GM23338 (cell line): ENCODE measurements at regions not wholly inside any gene's neighbourhood (a gene's known extent, or its start where the extent isn't known, plus 50 kb on each side); places are given as distances from the start of the nearest gene placed in this dataset.

ENCODE experiments used
- ATAC-seq: fragments of 200-7000 bp; cut with Tn5 transposase; 3 replicates; pipeline ENCODE4 v1.9.1; 2020
- DNase-seq: peaks from one replicate; pipeline ENCODE4 v3.0.0-alpha.2; 2015; ENCODE audit warnings: low spot score
- H2AFZ ChIP-seq: fragments of 200-600 bp; sonication (generic); 2 replicates; pipeline ENCODE4 v1.8.0; 2016; ENCODE audit warnings: antibody characterized with exemption, mild to moderate bottlenecking, moderate library complexity
- H3F3A ChIP-seq: fragments of 200-600 bp; sonication (generic); replicated peaks from 2 replicates; pipeline ENCODE4 v1.8.0; 2017; ENCODE audit warnings: antibody characterized with exemption, mixed run types, low read depth
- H3K27ac ChIP-seq: fragments of 200-600 bp; sonication (generic); 2 replicates; pipeline ENCODE4 v1.6.1; 2016; ENCODE audit warnings: low read depth
- H3K27me3 ChIP-seq: fragments of 200-600 bp; sonication (generic); 2 replicates; pipeline ENCODE4 v1.8.0; 2016; ENCODE audit warnings: mild to moderate bottlenecking, mixed run types, moderate library complexity; ENCODE audit not compliant: insufficient read depth
- H3K36me3 ChIP-seq: fragments of 200-600 bp; sonication (generic); 2 replicates; pipeline ENCODE4 v1.8.0; 2016; ENCODE audit warnings: mild to moderate bottlenecking; ENCODE audit not compliant: insufficient read depth
- H3K4me1 ChIP-seq: fragments of 200-600 bp; sonication (generic); 2 replicates; pipeline ENCODE4 v1.8.0; 2016; ENCODE audit warnings: mild to moderate bottlenecking, moderate library complexity; ENCODE audit not compliant: insufficient read depth
- H3K4me2 ChIP-seq: fragments of 200-600 bp; sonication (generic); 2 replicates; pipeline ENCODE4 v1.7.1; 2017; ENCODE audit warnings: mixed run types
- H3K4me3 ChIP-seq: fragments of 200-600 bp; sonication (generic); 2 replicates; pipeline ENCODE4 v1.6.1; 2016; ENCODE audit warnings: mixed run types
- H3K79me2 ChIP-seq: fragments of 200-600 bp; sonication (generic); replicated peaks from 2 replicates; pipeline ENCODE4 v1.8.0; 2017; ENCODE audit warnings: mild to moderate bottlenecking; ENCODE audit not compliant: insufficient read depth
- H3K9me2 ChIP-seq: fragments of 200-600 bp; sonication (generic); 2 replicates; pipeline ENCODE4 v1.8.0; 2017; ENCODE audit not compliant: insufficient read depth
- H4K20me1 ChIP-seq: fragments of 200-600 bp; sonication (generic); replicated peaks from 2 replicates; pipeline ENCODE4 v1.8.0; 2017; ENCODE audit warnings: mild to moderate bottlenecking; ENCODE audit not compliant: insufficient read depth
- H3K27ac Mint-ChIP-seq: 2 replicates; pipeline ENCODE4 v1.8.0; 2020; ENCODE audit warnings: inconsistent platforms, mild to moderate bottlenecking, moderate library complexity, mixed read lengths
- H3K27me3 Mint-ChIP-seq: 3 replicates; pipeline ENCODE4 v1.8.0; 2022; ENCODE audit warnings: low read depth, mild to moderate bottlenecking, moderate library complexity, mixed read lengths, inconsistent platforms; ENCODE audit not compliant: insufficient read depth, poor library complexity
- H3K36me3 Mint-ChIP-seq: 3 replicates; pipeline ENCODE4 v1.8.0; 2021; ENCODE audit warnings: low read depth, mild to moderate bottlenecking, inconsistent platforms, moderate library complexity, mixed read lengths
- H3K4me1 Mint-ChIP-seq: 3 replicates; pipeline ENCODE4 v1.8.0; 2020; ENCODE audit warnings: mild to moderate bottlenecking, inconsistent platforms, mixed read lengths
- H3K4me3 Mint-ChIP-seq: 3 replicates; pipeline ENCODE4 v1.8.0; 2021; ENCODE audit warnings: moderate library complexity, mild to moderate bottlenecking, inconsistent platforms, mixed read lengths
- H3K9me3 Mint-ChIP-seq: 3 replicates; pipeline ENCODE4 v1.8.0; 2020; ENCODE audit warnings: moderate library complexity, mild to moderate bottlenecking, inconsistent platforms, mixed read lengths
- CREB1 ChIP-seq: fragments of 250-450 bp; sonication (Bioruptor Pico); IDR thresholded peaks from 2 replicates; pipeline ENCODE4 v1.5.0; 2020; ENCODE audit warnings: low read depth, mild to moderate bottlenecking, moderate library complexity
- CTCF ChIP-seq, 2 experiments: fragments of 200-600 bp in 1 of 2; sonication (generic) in 1 of 2; conservative IDR thresholded peaks; 2 replicates each; pipeline versions ENCODE4 v1.5.1 to v1.6.1; 2016 to 2017; ENCODE audit warnings: antibody characterized with exemption in 2 of 2, low read depth in 2 of 2, mild to moderate bottlenecking in 2 of 2, moderate library complexity in 1 of 2
- ETS1 ChIP-seq: IDR thresholded peaks from 2 replicates; pipeline ENCODE4 v1.6.1; 2016; ENCODE audit warnings: antibody characterized with exemption
- EZH2 ChIP-seq: fragments of 200-600 bp; sonication (generic); IDR thresholded peaks from one replicate; pipeline ENCODE4 v1.8.0; 2017; ENCODE audit warnings: antibody characterized with exemption, mild to moderate bottlenecking, low read depth; ENCODE audit not compliant: unreplicated experiment
- EZH2phosphoT487 ChIP-seq: fragments of 200-600 bp; sonication (generic); IDR thresholded peaks from one replicate; pipeline ENCODE4 v1.8.1; 2018; ENCODE audit warnings: antibody characterized with exemption; ENCODE audit not compliant: unreplicated experiment
- JUNB ChIP-seq: IDR thresholded peaks from one replicate; pipeline ENCODE4 v1.6.1; 2016; ENCODE audit warnings: antibody characterized with exemption; ENCODE audit not compliant: unreplicated experiment
- POLR2AphosphoS5 ChIP-seq: IDR thresholded peaks from 2 replicates; pipeline ENCODE4 v1.6.1; 2016; ENCODE audit warnings: antibody characterized with exemption, low read depth
- REST ChIP-seq: IDR thresholded peaks from one replicate; pipeline ENCODE4 v1.6.1; 2018; ENCODE audit warnings: antibody characterized with exemption; ENCODE audit not compliant: unreplicated experiment
- STAT1 ChIP-seq: IDR thresholded peaks from one replicate; pipeline ENCODE4 v1.6.1; 2016; ENCODE audit warnings: antibody characterized with exemption; ENCODE audit not compliant: unreplicated experiment
- ZNF114 ChIP-seq: fragments of 250-450 bp; sonication (Bioruptor Pico); IDR thresholded peaks from 2 replicates; pipeline ENCODE4 v1.5.0; 2020; ENCODE audit warnings: mild to moderate bottlenecking, moderate library complexity
- ZNF331 ChIP-seq: fragments of 250-450 bp; sonication (Bioruptor Pico); IDR thresholded peaks from 2 replicates; pipeline ENCODE4 v1.5.0; 2020; ENCODE audit warnings: low read depth, mild to moderate bottlenecking, moderate library complexity
- ZNF462 ChIP-seq: fragments of 250-450 bp; sonication (Bioruptor Pico); IDR thresholded peaks from 2 replicates; pipeline ENCODE4 v1.5.0; 2020; ENCODE audit warnings: mild to moderate bottlenecking, moderate library complexity

- ATAC-seq (no peak), DNase-seq (no peak)
- Mint-ChIP-seq H3K27ac (no peak overlapping the region), H3K36me3 (no peaks in the 10 kb centered on the region), H3K4me1 (peaks cover 6% of the 10 kb centered on the region; the same call in 2 of the 3 replicates), H3K27me3 (peaks cover 5% of the 10 kb centered on the region), H3K4me3 (no peak overlapping the region), H3K9me3 (no peaks in the 10 kb centered on the region)
- Histone ChIP-seq H3K4me3 (no peak overlapping the region), H3K79me2 (no peaks in the 10 kb centered on the region), H2AFZ (no peak overlapping the region), H3K4me1 (no peaks in the 10 kb centered on the region), H3K4me2 (no peak overlapping the region), H3K36me3 (no peaks in the 10 kb centered on the region), H4K20me1 (no peaks in the 10 kb centered on the region), H3F3A (no peaks in the 10 kb centered on the region), H3K9me2 (no peaks in the 10 kb centered on the region), H3K27me3 (no peaks in the 10 kb centered on the region), H3K27ac (no peak overlapping the region)
- TF ChIP-seq REST (no peak), ETS1 (no peak), STAT1 (no peak), CTCF (conservative IDR thresholded peaks at IDR 0.05; ENCODE audit: low read depth in 2 of 2) (no peak), ZNF114 (CRISPR knock-in tag) (no peak), JUNB (no peak), ZNF462 (CRISPR knock-in tag) (no peak), POLR2AphosphoS5 (no peak), EZH2 (no peak), ZNF331 (CRISPR knock-in tag) (no peak), EZH2phosphoT487 (no peak), CREB1 (no peak)
Measured at GRCh38 chr2:16287281-16287680, 346.9 kb downstream of the MYCN start.
